ENCODE measurements at regions not wholly inside any gene's neighbourhood (a gene's known extent, or its start where the extent isn't known, plus 50 kb on each side); places are given as distances from the start of the nearest gene placed in this dataset.

GRCh38 chr9:106670418-106670817, 192.5 kb upstream of the ZNF462 start:
- H3K4me3 ChIP-seq (replicated peaks in 1 of 2; ENCODE audit: low read depth in 2 of 2, low read length in 2 of 2), result no peak overlapping the region
- TF ChIP-seq CTCF (IDR thresholded peaks at IDR 0.05; ENCODE audit: low read depth, low read length), result no peak
- no peak for DNase-seq (ENCODE audit: low read depth in 2 of 2)

GRCh38 chr9:106675780-106676179, 187.2 kb upstream of the ZNF462 start:
- TF ChIP-seq CTCF (IDR thresholded peaks at IDR 0.05; ENCODE audit: low read depth, low read length), result no peak

GRCh38 chr9:106677374-106677773, 185.6 kb upstream of the ZNF462 start:
- H3K4me3 ChIP-seq (replicated peaks in 1 of 2; ENCODE audit: low read depth in 2 of 2, low read length in 2 of 2), result no peak overlapping the region
- TF ChIP-seq CTCF (IDR thresholded peaks at IDR 0.05; ENCODE audit: low read depth, low read length), result no peak
- no peak for DNase-seq (ENCODE audit: low read depth in 2 of 2)

More at GRCh38 chr9:106675780-106676179, 187.2 kb upstream of the ZNF462 start:
- no peak for DNase-seq (ENCODE audit: low read depth in 2 of 2)
- no peak overlapping the region for H3K4me3 ChIP-seq (replicated peaks in 1 of 2; ENCODE audit: low read depth in 2 of 2, low read length in 2 of 2)

GRCh38 chr9:106677830-106678229, 185.1 kb upstream of the ZNF462 start:
- TF ChIP-seq CTCF (IDR thresholded peaks at IDR 0.05; ENCODE audit: low read depth, low read length), result no peak
- no peak overlapping the region for H3K4me3 ChIP-seq (replicated peaks in 1 of 2; ENCODE audit: low read depth in 2 of 2, low read length in 2 of 2)
- peak in 1 of 2 donors; percentile 14 for DNase-seq (ENCODE audit: low read depth in 2 of 2)

GRCh38 chr9:106678273-106678672, 184.7 kb upstream of the ZNF462 start:
- TF ChIP-seq CTCF (IDR thresholded peaks at IDR 0.05; ENCODE audit: low read depth, low read length), result no peak
- H3K4me3 ChIP-seq (replicated peaks in 1 of 2; ENCODE audit: low read depth in 2 of 2, low read length in 2 of 2), result no peak overlapping the region
- DNase-seq (ENCODE audit: low read depth in 2 of 2), result no peak

- no peak overlapping the region for H3K4me3 ChIP-seq (replicated peaks in 1 of 2; ENCODE audit: low read depth in 2 of 2, low read length in 2 of 2)
- TF ChIP-seq CTCF (IDR thresholded peaks at IDR 0.05; ENCODE audit: low read depth, low read length), result no peak
- no peak for DNase-seq (ENCODE audit: low read depth in 2 of 2)
These were observed 180.5 kb upstream of the ZNF462 start for GRCh38 chr9:106682420-106682819.

- no peak for TF ChIP-seq CTCF (IDR thresholded peaks at IDR 0.05; ENCODE audit: low read depth, low read length)
- H3K4me3 ChIP-seq (replicated peaks in 1 of 2; ENCODE audit: low read depth in 2 of 2, low read length in 2 of 2), result no peak overlapping the region
- DNase-seq (ENCODE audit: low read depth in 2 of 2), result no peak
These were observed 179.5 kb upstream of the ZNF462 start for GRCh38 chr9:106683454-106683853.

All from cardiac fibroblast (primary cell).